Breast epithelium (tissue), 4 donors: ENCODE measurements at regions not wholly inside any gene's neighbourhood (a gene's known extent, or its start where the extent isn't known, plus 50 kb on each side); places are given as distances from the start of the nearest gene placed in this dataset.
"Not testable (repeated sequence)": the region's sequence is repeated elsewhere in the genome, so short reads cannot be mapped to it uniquely, and the experiment has no call there.

Experiments used
- DNase-seq, 2 donors: peaks; one replicate each; pipeline ENCODE4 v3.0.0-alpha.2; 2019; ENCODE audit warnings: low spot score in 2 of 2
- H3K27ac ChIP-seq, 2 donors: fragments of 200-600 bp; sonication (generic) in 1 of 2; one replicate each; pipeline ENCODE4 v1.5.1; 2016 to 2019; ENCODE audit warnings: mild to moderate bottlenecking in 1 of 2
- H3K27me3 ChIP-seq, 2 donors: fragments of 200-600 bp; sonication (generic) in 1 of 2; one replicate each; pipeline versions ENCODE4 v1.5.1 to v1.6.0; 2017 to 2019; ENCODE audit warnings: control low read depth in 1 of 2, mild to moderate bottlenecking in 1 of 2
- H3K36me3 ChIP-seq: fragments of 200-600 bp; one replicate; pipeline ENCODE4 v1.5.1; 2019
- H3K4me1 ChIP-seq, 2 donors: fragments of 200-600 bp; sonication (generic); one replicate each; pipeline ENCODE4 v1.5.1; 2016 to 2019; ENCODE audit warnings: control low read depth in 1 of 2
- H3K4me3 ChIP-seq, 3 donors: fragments of 200-600 bp; sonication (generic); 1 replicate in 2 of 3; 2 replicates in 1 of 3; pipeline ENCODE4 v1.5.1; 2016 to 2019; ENCODE audit warnings: mild to moderate bottlenecking in 3 of 3, moderate library complexity in 2 of 3
- H3K9me3 ChIP-seq, 2 donors: fragments of 200-600 bp; sonication (generic) in 1 of 2; one replicate each; pipeline ENCODE4 v1.5.1; 2016 to 2019; ENCODE audit warnings: control low read depth in 1 of 2
- CTCF ChIP-seq, 3 donors: fragments of 450-650 bp; IDR thresholded peaks; one replicate each; pipeline ENCODE4 v1.5.1; 2016 to 2017; ENCODE audit warnings: antibody characterized with exemption in 3 of 3, mild to moderate bottlenecking in 3 of 3, moderate library complexity in 3 of 3
- POLR2A ChIP-seq: fragments of 450-650 bp; IDR thresholded peaks from one replicate; pipeline ENCODE4 v1.6.1; 2016; ENCODE audit warnings: antibody characterized with exemption, mild to moderate bottlenecking, moderate library complexity
- POLR2AphosphoS5 ChIP-seq, 3 donors: sonication (generic); formaldehyde crosslinking; IDR thresholded peaks; one replicate each; pipeline ENCODE4 v1.6.1; 2017; ENCODE audit warnings: antibody characterized with exemption in 3 of 3
- intact Hi-C: fragments of 100-400 bp; cut with DNase I; formaldehyde crosslinking; loops from one replicate; pipeline ENCODE4 v1.15.1; 2023; ENCODE audit warnings: low total_unique reads

GRCh38 chr6:170139531-170139930, 151.3 kb downstream of the DLL1 start:
- Histone ChIP-seq H3K4me1 (peaks cover 0 to 4% of the 10 kb centered on the region in 2 donors), H3K9me3 (peaks cover 0 to 6% of the 10 kb centered on the region in 2 donors), H3K27me3 (no peaks in the 10 kb centered on the region), H3K4me3 (no peak overlapping the region), H3K27ac (no peak overlapping the region), H3K36me3 (no peaks in the 10 kb centered on the region)
- DNase-seq = peak in 1 of 2 donors; percentile 9
- TF ChIP-seq CTCF (IDR thresholded peaks at IDR 0.05) (no peak), POLR2A (no peak), POLR2AphosphoS5 (IDR thresholded peaks at IDR 0.05) (no peak)
- intact Hi-C loops = no loop called here

- not testable (repeated sequence) for H3K9me3 ChIP-seq
These were observed 151.8 kb downstream of the DLL1 start for GRCh38 chr6:170139046-170139445.

GRCh38 chr6:170137911-170138910, 152.7 kb downstream of the DLL1 start:
- H3K27ac ChIP-seq = peak overlapping the region; percentile 59 to 94
- intact Hi-C loops = no loop called here

More at GRCh38 chr6:170139046-170139445, 151.8 kb downstream of the DLL1 start:
- H3K36me3 ChIP-seq, H3K27ac ChIP-seq, H3K4me3 ChIP-seq, intact Hi-C loops, H3K4me1 ChIP-seq, H3K27me3 ChIP-seq: not testable (repeated sequence)
- peak in 1 of 2 donors; percentile 36 for DNase-seq

GRCh38 chr6:170137176-170137891, 153.5 kb downstream of the DLL1 start:
- intact Hi-C loops = no loop called here
- Histone ChIP-seq H3K4me1 (peaks cover 0 to 4% of the 10 kb centered on the region in 2 donors), H3K27me3 (no peaks in the 10 kb centered on the region), H3K27ac (peak overlapping the region; percentile 59 to 94), H3K4me3 (peak overlapping the region in 2 of 3 donors; percentile 38 to 58), H3K36me3 (no peaks in the 10 kb centered on the region), H3K9me3 (no peaks in the 10 kb centered on the region)
- TF ChIP-seq POLR2AphosphoS5 (IDR thresholded peaks at IDR 0.05) = peak; percentile 22 to 32 (median 28)
- no peak for TF ChIP-seq CTCF (IDR thresholded peaks at IDR 0.05)
- no peak for TF ChIP-seq POLR2A
- DNase-seq = peak; percentile 51 to 67

More at GRCh38 chr6:170137911-170138910, 152.7 kb downstream of the DLL1 start:
- H3K4me1 ChIP-seq = peaks cover 0 to 4% of the 10 kb centered on the region in 2 donors
- H3K27me3 ChIP-seq = no peaks in the 10 kb centered on the region
- H3K9me3 ChIP-seq = no peaks in the 10 kb centered on the region
- TF ChIP-seq POLR2AphosphoS5 (IDR thresholded peaks at IDR 0.05) (no peak), POLR2A (no peak), CTCF (IDR thresholded peaks at IDR 0.05) (no peak)
- DNase-seq = peak in 1 of 2 donors; percentile 47
- H3K4me3 ChIP-seq = peak overlapping the region in 2 of 3 donors; percentile 38 to 58
- no peaks in the 10 kb centered on the region for H3K36me3 ChIP-seq

- no peaks in the 10 kb centered on the region for H3K36me3 ChIP-seq
- DNase-seq = peak in 1 of 2 donors; percentile 51
- peaks cover 0 to 4% of the 10 kb centered on the region in 2 donors for H3K4me1 ChIP-seq
- peak overlapping the region in 2 of 3 donors; percentile 38 to 58 for H3K4me3 ChIP-seq
- peak overlapping the region; percentile 59 to 94 for H3K27ac ChIP-seq
- no peak for TF ChIP-seq POLR2AphosphoS5 (IDR thresholded peaks at IDR 0.05)
- TF ChIP-seq POLR2A = no peak
- no peak for TF ChIP-seq CTCF (IDR thresholded peaks at IDR 0.05)
- H3K9me3 ChIP-seq = no peaks in the 10 kb centered on the region
- intact Hi-C loops = no loop called here
- H3K27me3 ChIP-seq = no peaks in the 10 kb centered on the region
These were observed 154.2 kb downstream of the DLL1 start for GRCh38 chr6:170136541-170137175.
